ENCODE measurements at regions not wholly inside any gene's neighbourhood (a gene's known extent, or its start where the extent isn't known, plus 50 kb on each side); places are given as distances from the start of the nearest gene placed in this dataset.
A peak's percentile ranks its signal among the peaks of the same experiment; 100 is the strongest.

GRCh38 chr10:117443686-117444041 lies 68.4 kb upstream of the PDZD8 start:
- Histone ChIP-seq H3K36me3 (ENCODE audit: control insufficient read depth in 4 of 4, insufficient read depth in 3 of 4, low read depth in 1 of 4, low read length in 3 of 4) (no peaks in the 10 kb centered on the region), H3K9me3 (ENCODE audit: control insufficient read depth in 4 of 4, low read length in 3 of 4) (no peaks in the 10 kb centered on the region), H3K4me1 (ENCODE audit: control insufficient read depth in 4 of 4, insufficient read depth in 4 of 4, low read length in 3 of 4) (no peaks in the 10 kb centered on the region), H3K9ac (ENCODE audit: low read depth in 1 of 2, low read length in 2 of 2) (no peak overlapping the region), H3K27ac (ENCODE audit: low read depth in 1 of 2, low read length in 2 of 2) (no peak overlapping the region), H3K27me3 (ENCODE audit: control insufficient read depth in 4 of 4, insufficient read depth in 4 of 4, low read length in 3 of 4) (no peaks in the 10 kb centered on the region), H3K4me3 (ENCODE audit: low read depth in 1 of 3, low read length in 3 of 3) (no peak overlapping the region)
- TF ChIP-seq RAD21 (IDR thresholded peaks at IDR 0.05), result no peak
- no peak for TF ChIP-seq EGR1 (IDR thresholded peaks at IDR 0.05; ENCODE audit: low read depth in 2 of 2)
- no peak for TF ChIP-seq YY1 (IDR thresholded peaks at IDR 0.05)
- TF ChIP-seq MAX (IDR thresholded peaks at IDR 0.05), result no peak
- TF ChIP-seq FOXA2 (IDR thresholded peaks at IDR 0.05), result no peak
- no peak for TF ChIP-seq RXRA (IDR thresholded peaks at IDR 0.05)
- TF ChIP-seq FOXA1 (IDR thresholded peaks at IDR 0.05), result no peak
- no peak for TF ChIP-seq SP1 (IDR thresholded peaks at IDR 0.05)
- TF ChIP-seq TAF1 (conservative IDR thresholded peaks at IDR 0.05), result no peak
- DNase-seq (ENCODE audit: low spot score), result no peak
- WGBS, result 87% methylated on average over 6 of the region's 6 CpGs

DNA sequence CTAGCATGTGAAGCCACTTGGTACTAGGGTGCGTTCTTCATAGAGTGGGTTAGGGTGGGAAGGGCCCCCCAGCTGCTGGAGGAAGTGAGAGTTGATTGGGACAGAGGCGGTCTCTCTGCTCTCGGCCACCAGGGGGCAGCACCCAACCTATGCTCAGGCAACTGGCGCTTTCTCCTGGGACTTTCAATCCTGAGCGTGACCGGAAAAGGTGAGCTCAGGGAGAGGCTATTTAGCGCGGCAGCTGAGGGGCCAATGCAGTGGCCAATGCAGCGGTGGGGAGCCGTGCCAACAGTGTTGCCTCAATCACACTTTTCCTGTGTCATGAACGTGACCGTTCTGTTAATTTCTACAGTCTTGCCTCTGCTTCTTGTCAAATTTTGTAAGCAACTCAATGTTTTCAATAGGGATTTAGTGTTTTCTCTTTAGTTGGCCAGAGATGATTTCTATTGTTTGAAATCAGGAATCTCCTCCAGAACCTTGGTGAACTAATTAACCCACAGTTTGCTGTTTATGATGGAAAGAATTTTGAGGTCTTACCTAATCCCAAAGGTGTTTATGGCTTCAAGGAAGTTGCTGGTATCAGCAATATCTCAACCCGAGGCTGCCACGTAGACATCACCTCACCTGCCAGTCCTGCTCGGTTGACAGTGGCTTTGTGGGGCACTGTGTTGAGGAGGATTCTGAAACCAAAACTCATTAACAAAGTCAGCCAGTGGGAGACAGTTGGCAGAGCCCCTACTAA lies 67.9 kb upstream of the PDZD8 start:
- H3K4me1 ChIP-seq (ENCODE audit: control insufficient read depth in 4 of 4, insufficient read depth in 4 of 4, low read length in 3 of 4), result no peaks in the 10 kb centered on the region
- H3K27me3 ChIP-seq (ENCODE audit: control insufficient read depth in 4 of 4, insufficient read depth in 4 of 4, low read length in 3 of 4), result no peaks in the 10 kb centered on the region
- TF ChIP-seq SP1 (IDR thresholded peaks at IDR 0.05), result peak; percentile 20
- no peak for TF ChIP-seq TAF1 (conservative IDR thresholded peaks at IDR 0.05)
- TF ChIP-seq, protein P1, sequence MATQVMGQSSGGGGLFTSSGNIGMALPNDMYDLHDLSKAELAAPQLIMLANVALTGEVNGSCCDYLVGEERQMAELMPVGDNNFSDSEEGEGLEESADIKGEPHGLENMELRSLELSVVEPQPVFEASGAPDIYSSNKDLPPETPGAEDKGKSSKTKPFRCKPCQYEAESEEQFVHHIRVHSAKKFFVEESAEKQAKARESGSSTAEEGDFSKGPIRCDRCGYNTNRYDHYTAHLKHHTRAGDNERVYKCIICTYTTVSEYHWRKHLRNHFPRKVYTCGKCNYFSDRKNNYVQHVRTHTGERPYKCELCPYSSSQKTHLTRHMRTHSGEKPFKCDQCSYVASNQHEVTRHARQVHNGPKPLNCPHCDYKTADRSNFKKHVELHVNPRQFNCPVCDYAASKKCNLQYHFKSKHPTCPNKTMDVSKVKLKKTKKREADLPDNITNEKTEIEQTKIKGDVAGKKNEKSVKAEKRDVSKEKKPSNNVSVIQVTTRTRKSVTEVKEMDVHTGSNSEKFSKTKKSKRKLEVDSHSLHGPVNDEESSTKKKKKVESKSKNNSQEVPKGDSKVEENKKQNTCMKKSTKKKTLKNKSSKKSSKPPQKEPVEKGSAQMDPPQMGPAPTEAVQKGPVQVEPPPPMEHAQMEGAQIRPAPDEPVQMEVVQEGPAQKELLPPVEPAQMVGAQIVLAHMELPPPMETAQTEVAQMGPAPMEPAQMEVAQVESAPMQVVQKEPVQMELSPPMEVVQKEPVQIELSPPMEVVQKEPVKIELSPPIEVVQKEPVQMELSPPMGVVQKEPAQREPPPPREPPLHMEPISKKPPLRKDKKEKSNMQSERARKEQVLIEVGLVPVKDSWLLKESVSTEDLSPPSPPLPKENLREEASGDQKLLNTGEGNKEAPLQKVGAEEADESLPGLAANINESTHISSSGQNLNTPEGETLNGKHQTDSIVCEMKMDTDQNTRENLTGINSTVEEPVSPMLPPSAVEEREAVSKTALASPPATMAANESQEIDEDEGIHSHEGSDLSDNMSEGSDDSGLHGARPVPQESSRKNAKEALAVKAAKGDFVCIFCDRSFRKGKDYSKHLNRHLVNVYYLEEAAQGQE (IDR thresholded peaks at IDR 0.05), result no peak
- no peak for TF ChIP-seq HNF4G (IDR thresholded peaks at IDR 0.05)
- TF ChIP-seq EGR1 (IDR thresholded peaks at IDR 0.05; ENCODE audit: low read depth in 2 of 2), result no peak
- TF ChIP-seq, protein P2, sequence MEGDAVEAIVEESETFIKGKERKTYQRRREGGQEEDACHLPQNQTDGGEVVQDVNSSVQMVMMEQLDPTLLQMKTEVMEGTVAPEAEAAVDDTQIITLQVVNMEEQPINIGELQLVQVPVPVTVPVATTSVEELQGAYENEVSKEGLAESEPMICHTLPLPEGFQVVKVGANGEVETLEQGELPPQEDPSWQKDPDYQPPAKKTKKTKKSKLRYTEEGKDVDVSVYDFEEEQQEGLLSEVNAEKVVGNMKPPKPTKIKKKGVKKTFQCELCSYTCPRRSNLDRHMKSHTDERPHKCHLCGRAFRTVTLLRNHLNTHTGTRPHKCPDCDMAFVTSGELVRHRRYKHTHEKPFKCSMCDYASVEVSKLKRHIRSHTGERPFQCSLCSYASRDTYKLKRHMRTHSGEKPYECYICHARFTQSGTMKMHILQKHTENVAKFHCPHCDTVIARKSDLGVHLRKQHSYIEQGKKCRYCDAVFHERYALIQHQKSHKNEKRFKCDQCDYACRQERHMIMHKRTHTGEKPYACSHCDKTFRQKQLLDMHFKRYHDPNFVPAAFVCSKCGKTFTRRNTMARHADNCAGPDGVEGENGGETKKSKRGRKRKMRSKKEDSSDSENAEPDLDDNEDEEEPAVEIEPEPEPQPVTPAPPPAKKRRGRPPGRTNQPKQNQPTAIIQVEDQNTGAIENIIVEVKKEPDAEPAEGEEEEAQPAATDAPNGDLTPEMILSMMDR (IDR thresholded peaks at IDR 0.05; ENCODE audit: low read depth, low read length, missing input control), result peak; percentile 83
- no peak for TF ChIP-seq NR2F2 (IDR thresholded peaks at IDR 0.05)
- TF ChIP-seq FOXA1 (IDR thresholded peaks at IDR 0.05), result no peak
- TF ChIP-seq GABPA (IDR thresholded peaks at IDR 0.05 in 1 of 2, conservative IDR thresholded peaks at IDR 0.05 in 1 of 2), result peak in 1 of 2 donors; percentile 57
- TF ChIP-seq RAD21 (IDR thresholded peaks at IDR 0.05), result peak; percentile 82 to 93
- TF ChIP-seq MAX (IDR thresholded peaks at IDR 0.05), result no peak
- TF ChIP-seq, protein P3, sequence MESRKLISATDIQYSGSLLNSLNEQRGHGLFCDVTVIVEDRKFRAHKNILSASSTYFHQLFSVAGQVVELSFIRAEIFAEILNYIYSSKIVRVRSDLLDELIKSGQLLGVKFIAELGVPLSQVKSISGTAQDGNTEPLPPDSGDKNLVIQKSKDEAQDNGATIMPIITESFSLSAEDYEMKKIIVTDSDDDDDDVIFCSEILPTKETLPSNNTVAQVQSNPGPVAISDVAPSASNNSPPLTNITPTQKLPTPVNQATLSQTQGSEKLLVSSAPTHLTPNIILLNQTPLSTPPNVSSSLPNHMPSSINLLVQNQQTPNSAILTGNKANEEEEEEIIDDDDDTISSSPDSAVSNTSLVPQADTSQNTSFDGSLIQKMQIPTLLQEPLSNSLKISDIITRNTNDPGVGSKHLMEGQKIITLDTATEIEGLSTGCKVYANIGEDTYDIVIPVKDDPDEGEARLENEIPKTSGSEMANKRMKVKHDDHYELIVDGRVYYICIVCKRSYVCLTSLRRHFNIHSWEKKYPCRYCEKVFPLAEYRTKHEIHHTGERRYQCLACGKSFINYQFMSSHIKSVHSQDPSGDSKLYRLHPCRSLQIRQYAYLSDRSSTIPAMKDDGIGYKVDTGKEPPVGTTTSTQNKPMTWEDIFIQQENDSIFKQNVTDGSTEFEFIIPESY (IDR thresholded peaks at IDR 0.05), result no peak
- no peak for TF ChIP-seq ATF3 (IDR thresholded peaks at IDR 0.05)
- peak in 1 of 2 donors; percentile 43 for TF ChIP-seq RXRA (IDR thresholded peaks at IDR 0.05)
- no peak for TF ChIP-seq YY1 (IDR thresholded peaks at IDR 0.05)
- TF ChIP-seq JUND (IDR thresholded peaks at IDR 0.05), result no peak
- TF ChIP-seq HNF4A (conservative IDR thresholded peaks at IDR 0.05), result no peak
- TF ChIP-seq FOXA2 (IDR thresholded peaks at IDR 0.05), result no peak
- H3K4me3 ChIP-seq (ENCODE audit: low read depth in 1 of 3, low read length in 3 of 3), result no peak overlapping the region
- DNase-seq (ENCODE audit: low spot score), result peak; percentile 90
- WGBS, result 22% methylated on average over 15 of the region's 15 CpGs
- no peak overlapping the region for H3K27ac ChIP-seq (ENCODE audit: low read depth in 1 of 2, low read length in 2 of 2)
- H3K9ac ChIP-seq (ENCODE audit: low read depth in 1 of 2, low read length in 2 of 2), result peak overlapping the region in 1 of 2 donors; percentile 25
- H3K9me3 ChIP-seq (ENCODE audit: control insufficient read depth in 4 of 4, low read length in 3 of 4), result no peaks in the 10 kb centered on the region
- H3K36me3 ChIP-seq (ENCODE audit: control insufficient read depth in 4 of 4, insufficient read depth in 3 of 4, low read depth in 1 of 4, low read length in 3 of 4), result no peaks in the 10 kb centered on the region
